A673 (cell line): ENCODE measurements at regions not wholly inside any gene's neighbourhood (a gene's known extent, or its start where the extent isn't known, plus 50 kb on each side); places are given as distances from the start of the nearest gene placed in this dataset.

Experiments used
- CTCF ChIP-seq: fragments of 300-800, 200-600 bp; sonication (generic); conservative IDR thresholded peaks from 2 replicates; pipeline ENCODE4 v1.5.1; 2017; ENCODE audit warnings: low read depth, mild to moderate bottlenecking, antibody characterized with exemption, low read length, moderate library complexity, mixed read lengths
- EZH2 ChIP-seq: fragments of 200-600 bp; sonication (generic); IDR thresholded peaks from 2 replicates; pipeline ENCODE4 v1.6.1; 2017; ENCODE audit warnings: borderline replicate concordance, low read depth, mild to moderate bottlenecking, mixed read lengths, antibody characterized with exemption, low read length; ENCODE audit not compliant: poor library complexity, severe bottlenecking

DNA sequence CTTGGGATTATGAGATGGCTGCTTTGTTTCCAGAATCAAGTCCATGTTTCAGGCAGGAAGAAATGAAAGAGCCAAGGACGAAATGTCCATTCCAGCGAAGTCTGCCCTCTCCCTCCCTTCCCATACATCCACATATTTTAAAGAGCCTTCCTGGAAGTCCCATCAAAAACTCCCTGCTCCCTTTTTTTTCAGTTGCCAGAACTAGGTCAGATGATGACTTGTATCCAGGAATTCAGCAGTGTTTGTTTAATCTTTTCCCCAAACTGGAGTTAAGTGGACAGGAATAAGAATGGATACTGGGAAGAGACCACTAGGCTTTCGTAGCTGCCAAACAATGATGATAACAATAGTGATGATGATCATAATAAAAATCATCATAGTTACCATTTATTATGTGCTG, 198.7 kb downstream of the MEIS1 start:
- TF ChIP-seq CTCF: no peak
- no peak for TF ChIP-seq EZH2
